Endothelial cell of umbilical vein (primary cell): ENCODE measurements at regions not wholly inside any gene's neighbourhood (a gene's known extent, or its start where the extent isn't known, plus 50 kb on each side); places are given as distances from the start of the nearest gene placed in this dataset.

Experiments
- BruUV-seq: library from RNA; stranded (reverse); fragments of 400-500 nt; replicated peaks from 2 replicates; lab custom pipeline; 2021; lab: Mats Ljungman, UMichigan
- CTCF ChIA-PET: fragments of 300-600, 350-600 bp; sonication (Branson Sonifier 250); formaldehyde crosslinking; loops from one replicate; lab custom pipeline; 2021; ENCODE audit warnings: antibody characterized with exemption, inconsistent platforms; lab: Charles Lee
- POLR2A ChIA-PET: fragments of 300-600, 350-600 bp; sonication (Branson Sonifier 250); formaldehyde crosslinking; loops from one replicate; lab custom pipeline; 2021; ENCODE audit warnings: antibody characterized with exemption, inconsistent platforms; lab: Charles Lee
- DNase-seq: peaks from one replicate; pipeline ENCODE4 v3.0.0-alpha.2; 2011; ENCODE audit warnings: low read depth, low spot score
- FAIRE-seq: peaks from 2 replicates; lab custom pipeline; 2011; peaks lifted over from hg19 to GRCh38; lab: Jason Lieb, UNC
- H2AFZ ChIP-seq: 2 replicates; pipeline ENCODE4 v1.6.0; 2012; ENCODE audit warnings: low read depth, low read length, control low read depth, inconsistent platforms
- H3K27ac ChIP-seq: 2 replicates; pipeline ENCODE4 v1.5.1; 2011; ENCODE audit warnings: low read depth, mild to moderate bottlenecking, control low read depth, low read length, moderate library complexity; ENCODE audit not compliant: insufficient read depth
- H3K27me3 ChIP-seq, 2 experiments: 2 replicates each; pipeline versions ENCODE4 v1.6.0 to v1.6.1; 2011; ENCODE audit warnings: low read length in 2 of 2, mixed read lengths in 1 of 2; ENCODE audit not compliant: control insufficient read depth in 2 of 2, insufficient read depth in 2 of 2
- H3K36me3 ChIP-seq, 2 experiments: 2 replicates in 1 of 2; 3 replicates in 1 of 2; pipeline ENCODE4 v1.5.1; 2011; ENCODE audit warnings: low read length in 2 of 2, mild to moderate bottlenecking in 1 of 2, moderate library complexity in 1 of 2; ENCODE audit not compliant: control insufficient read depth in 2 of 2, insufficient read depth in 2 of 2; ENCODE audit errors: extremely low read depth in 1 of 2
- H3K4me1 ChIP-seq: 3 replicates; pipeline ENCODE4 v1.5.1; 2011; ENCODE audit warnings: mild to moderate bottlenecking, low read length; ENCODE audit not compliant: control insufficient read depth, insufficient read depth; ENCODE audit errors: extremely low read depth
- H3K4me2 ChIP-seq: 2 replicates; pipeline ENCODE4 v1.6.1; 2011; ENCODE audit warnings: low read length, control low read depth, mixed read lengths; ENCODE audit not compliant: insufficient read depth
- H3K4me3 ChIP-seq, 3 experiments: fragments of 200-600 bp in 1 of 3; sonication (generic), shearing (Covaris generic) in 1 of 3; replicated peaks in 1 of 3; 2 replicates each; pipeline ENCODE4 v1.5.1; 2011 to 2016; ENCODE audit warnings: control low read depth in 3 of 3, low read length in 3 of 3, mild to moderate bottlenecking in 2 of 3, inconsistent platforms in 1 of 3, low read depth in 1 of 3, moderate library complexity in 1 of 3; ENCODE audit not compliant: insufficient read depth in 1 of 3
- H3K79me2 ChIP-seq: 2 replicates; pipeline ENCODE4 v1.6.0; 2012; ENCODE audit warnings: low read length, inconsistent platforms; ENCODE audit not compliant: control insufficient read depth, insufficient read depth
- H3K9ac ChIP-seq: replicated peaks from 2 replicates; pipeline ENCODE3; 2011; ENCODE audit warnings: low read length, control low read depth; ENCODE audit not compliant: insufficient read depth; ENCODE audit errors: extremely low read depth
- H3K9me1 ChIP-seq: replicated peaks from 3 replicates; pipeline ENCODE4 v1.6.0; 2011; ENCODE audit warnings: mild to moderate bottlenecking, low read length; ENCODE audit not compliant: control insufficient read depth, insufficient read depth; ENCODE audit errors: extremely low read depth
- H3K9me3 ChIP-seq: replicated peaks from 2 replicates; pipeline ENCODE4 v1.5.1; 2012; ENCODE audit warnings: low read length, inconsistent platforms; ENCODE audit not compliant: control insufficient read depth, insufficient read depth
- H4K20me1 ChIP-seq: replicated peaks from 2 replicates; pipeline ENCODE3; 2011; ENCODE audit warnings: mild to moderate bottlenecking, low read length; ENCODE audit not compliant: control insufficient read depth, insufficient read depth; ENCODE audit errors: extremely low read depth
- CTCF ChIP-seq, 2 donors: IDR thresholded peaks; 1 replicate in 1 of 2; 2 replicates in 1 of 2; pipeline ENCODE4 v1.5.1; 2011; ENCODE audit warnings: low read length in 2 of 2, mild to moderate bottlenecking in 2 of 2, moderate library complexity in 2 of 2, control low read depth in 1 of 2, inconsistent platforms in 1 of 2, low read depth in 1 of 2; ENCODE audit not compliant: insufficient read depth in 1 of 2; ENCODE audit errors: extremely low read depth in 1 of 2
- EZH2 ChIP-seq: IDR thresholded peaks from 2 replicates; pipeline ENCODE4 v1.6.1; 2012; ENCODE audit warnings: borderline replicate concordance, low read depth, mild to moderate bottlenecking, moderate library complexity, low read length, inconsistent platforms; ENCODE audit not compliant: severe bottlenecking
- FOS ChIP-seq: IDR thresholded peaks from 2 replicates; pipeline ENCODE4 v1.6.1; 2011; ENCODE audit warnings: mild to moderate bottlenecking, low read length, moderate library complexity, borderline replicate concordance; ENCODE audit not compliant: insufficient read depth
- GATA2 ChIP-seq: IDR thresholded peaks from 2 replicates; pipeline ENCODE4 v1.7.0; 2011; ENCODE audit warnings: low read depth, mild to moderate bottlenecking, moderate library complexity, mixed read lengths, low read length; ENCODE audit not compliant: insufficient read length, insufficient read depth
- JUN ChIP-seq: IDR thresholded peaks from 2 replicates; pipeline ENCODE4 v1.6.1; 2011; ENCODE audit warnings: borderline replicate concordance, low read depth; ENCODE audit not compliant: insufficient read length, insufficient read depth
- MAX ChIP-seq: IDR thresholded peaks from 2 replicates; pipeline ENCODE4 v1.6.1; 2011; ENCODE audit not compliant: insufficient read depth, insufficient read length
- MYC ChIP-seq: IDR thresholded peaks from one replicate; pipeline ENCODE4 v1.6.1; 2011; ENCODE audit warnings: mild to moderate bottlenecking, low read depth, low read length
- POLR2A ChIP-seq: IDR thresholded peaks from 2 replicates; pipeline ENCODE4 v1.6.1; 2012; ENCODE audit warnings: low read depth, mild to moderate bottlenecking, control low read depth, low read length
- POLR2AphosphoS5 ChIP-seq: IDR thresholded peaks from 2 replicates; pipeline ENCODE4 v1.6.1; 2012; ENCODE audit warnings: low read depth, mild to moderate bottlenecking, control low read depth, low read length, moderate library complexity; ENCODE audit not compliant: insufficient read depth
- dilution Hi-C: fragments of 300-500 bp; cut with MboI; formaldehyde crosslinking; loops from one replicate; pipeline ENCODE4 v1.15.0; 2019; ENCODE audit warnings: low sequenced_read_pairs; ENCODE audit not compliant: extremely low pct_ligation_motif_present
- intact Hi-C: fragments of 100-400 bp; cut with micrococcal nuclease; formaldehyde crosslinking; loops from one replicate; pipeline ENCODE4 v1.10.0; 2022

DNA sequence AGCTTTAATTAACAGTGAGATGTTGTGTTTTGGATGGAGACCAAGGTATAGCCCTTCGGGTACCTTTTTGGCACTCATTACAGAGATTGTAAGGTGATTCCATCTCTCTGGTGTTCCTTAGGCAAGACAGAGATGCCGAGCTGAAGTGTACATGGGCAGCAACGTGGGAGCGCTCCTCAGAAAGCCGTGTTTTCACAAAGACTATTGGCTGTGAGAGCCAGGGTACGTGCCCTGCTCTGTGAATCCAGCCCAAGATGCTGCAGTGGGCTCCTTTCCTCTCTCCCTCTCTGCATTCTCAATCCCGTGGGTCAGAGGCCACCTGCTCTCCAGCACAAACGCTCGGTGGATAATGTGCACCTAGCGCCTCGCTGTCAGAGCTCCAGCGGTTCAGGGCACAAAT is 203.0 kb upstream of the EPHA4 start:
- Histone ChIP-seq H3K4me3 (no peak overlapping the region), H3K4me2 (no peak overlapping the region), H3K4me1 (peaks cover 13% of the 10 kb centered on the region), H4K20me1 (no peaks in the 10 kb centered on the region), H3K9me1 (no peaks in the 10 kb centered on the region), H3K79me2 (no peaks in the 10 kb centered on the region), H3K27me3 (no peaks in the 10 kb centered on the region), H2AFZ (no peak overlapping the region), H3K27ac (no peak overlapping the region), H3K9ac (no peak overlapping the region), H3K9me3 (no peaks in the 10 kb centered on the region), H3K36me3 (no peaks in the 10 kb centered on the region)
- no TSS peak for BruUV-seq
- no peak for FAIRE-seq
- intact Hi-C loops (no loop called here), dilution Hi-C loops (no loop called here)
- DNase-seq: no peak
- CTCF ChIA-PET: no interaction called here
- POLR2A ChIA-PET: no interaction called here
- TF ChIP-seq MAX (no peak), JUN (no peak), POLR2AphosphoS5 (no peak), EZH2 (no peak), MYC (no peak)

GRCh38 chr2:221774136-221774535 is 202.0 kb upstream of the EPHA4 start:
- no peaks in the 10 kb centered on the region for H4K20me1 ChIP-seq
- no peaks in the 10 kb centered on the region for H3K27me3 ChIP-seq
- H2AFZ ChIP-seq: no peak overlapping the region
- TF ChIP-seq POLR2AphosphoS5: no peak
- TF ChIP-seq MAX: no peak
- no peak for TF ChIP-seq MYC
- TF ChIP-seq GATA2: no peak
- no peak for TF ChIP-seq FOS
- no peak for TF ChIP-seq CTCF (IDR thresholded peaks at IDR 0.05; ENCODE audit: extremely low read depth in 1 of 2, insufficient read depth in 1 of 2, low read depth in 1 of 2, low read length in 2 of 2)
- TF ChIP-seq POLR2A: no peak
- TF ChIP-seq JUN: no peak
- no peak for TF ChIP-seq EZH2
- DNase-seq: no peak
- H3K79me2 ChIP-seq: no peaks in the 10 kb centered on the region
- no peak overlapping the region for H3K9ac ChIP-seq
- H3K36me3 ChIP-seq: no peaks in the 10 kb centered on the region
- FAIRE-seq: no peak
- no peak overlapping the region for H3K4me3 ChIP-seq
- H3K9me1 ChIP-seq: no peaks in the 10 kb centered on the region
- intact Hi-C loops (no loop called here), dilution Hi-C loops (no loop called here)
- H3K9me3 ChIP-seq: no peaks in the 10 kb centered on the region
- no peak overlapping the region for H3K4me2 ChIP-seq
- H3K27ac ChIP-seq: no peak overlapping the region
- ChIA-PET POLR2A (no interaction called here), CTCF (no interaction called here)
- no TSS peak for BruUV-seq
- peaks cover 3% of the 10 kb centered on the region for H3K4me1 ChIP-seq
